ENCODE measurements at regions not wholly inside any gene's neighbourhood (a gene's known extent, or its start where the extent isn't known, plus 50 kb on each side); places are given as distances from the start of the nearest gene placed in this dataset.
A peak's percentile ranks its signal among the peaks of the same experiment; 100 is the strongest.

GRCh38 chr5:109950634-109951033, 260.9 kb downstream of the MAN2A1 start:
- TF ChIP-seq CTCF (IDR thresholded peaks at IDR 0.05; ENCODE audit: unreplicated experiment): no peak
- Mint-ChIP-seq H3K27me3 (no peaks in the 10 kb centered on the region), H3K27ac (no peak overlapping the region), H3K4me3 (ENCODE audit: low read depth) (no peak overlapping the region), H3K36me3 (ENCODE audit: insufficient read depth) (no peaks in the 10 kb centered on the region), H3K4me1 (ENCODE audit: low read depth) (peaks cover 3% of the 10 kb centered on the region), H3K9me3 (ENCODE audit: low read depth) (no peaks in the 10 kb centered on the region)
- DNase-seq (ENCODE audit: low spot score, unreplicated experiment): no peak

- Mint-ChIP-seq H3K9me3 (ENCODE audit: low read depth) (no peaks in the 10 kb centered on the region), H3K36me3 (ENCODE audit: insufficient read depth) (no peaks in the 10 kb centered on the region), H3K4me1 (ENCODE audit: low read depth) (peaks cover 3% of the 10 kb centered on the region), H3K27ac (no peak overlapping the region), H3K27me3 (no peaks in the 10 kb centered on the region), H3K4me3 (ENCODE audit: low read depth) (no peak overlapping the region)
- no peak for DNase-seq (ENCODE audit: low spot score, unreplicated experiment)
- no peak for TF ChIP-seq CTCF (IDR thresholded peaks at IDR 0.05; ENCODE audit: unreplicated experiment)
These were observed 261.6 kb downstream of the MAN2A1 start for GRCh38 chr5:109951348-109951747.

GRCh38 chr5:109951758-109952157, 262.0 kb downstream of the MAN2A1 start:
- TF ChIP-seq CTCF (IDR thresholded peaks at IDR 0.05; ENCODE audit: unreplicated experiment): no peak
- peaks cover 3% of the 10 kb centered on the region for H3K4me1 Mint-ChIP-seq (ENCODE audit: low read depth)
- H3K4me3 Mint-ChIP-seq (ENCODE audit: low read depth): no peak overlapping the region
- H3K27ac Mint-ChIP-seq: no peak overlapping the region
- H3K9me3 Mint-ChIP-seq (ENCODE audit: low read depth): no peaks in the 10 kb centered on the region
- H3K27me3 Mint-ChIP-seq: no peaks in the 10 kb centered on the region
- DNase-seq (ENCODE audit: low spot score, unreplicated experiment): no peak
- H3K36me3 Mint-ChIP-seq (ENCODE audit: insufficient read depth): no peaks in the 10 kb centered on the region

GRCh38 chr5:109953761-109954160, 264.0 kb downstream of the MAN2A1 start:
- TF ChIP-seq CTCF (IDR thresholded peaks at IDR 0.05; ENCODE audit: unreplicated experiment): no peak
- H3K4me3 Mint-ChIP-seq (ENCODE audit: low read depth): no peak overlapping the region
- peak overlapping the region; percentile 17 for H3K27ac Mint-ChIP-seq
- no peaks in the 10 kb centered on the region for H3K36me3 Mint-ChIP-seq (ENCODE audit: insufficient read depth)
- no peak for DNase-seq (ENCODE audit: low spot score, unreplicated experiment)
- no peaks in the 10 kb centered on the region for H3K9me3 Mint-ChIP-seq (ENCODE audit: low read depth)
- H3K27me3 Mint-ChIP-seq: no peaks in the 10 kb centered on the region
- peaks cover 3% of the 10 kb centered on the region for H3K4me1 Mint-ChIP-seq (ENCODE audit: low read depth)

GRCh38 chr5:109956884-109957283, 267.2 kb downstream of the MAN2A1 start:
- H3K27me3 Mint-ChIP-seq: no peaks in the 10 kb centered on the region
- H3K9me3 Mint-ChIP-seq (ENCODE audit: low read depth): no peaks in the 10 kb centered on the region
- peaks cover 3% of the 10 kb centered on the region for H3K4me1 Mint-ChIP-seq (ENCODE audit: low read depth)
- no peak for DNase-seq (ENCODE audit: low spot score, unreplicated experiment)
- no peak overlapping the region for H3K27ac Mint-ChIP-seq
- H3K36me3 Mint-ChIP-seq (ENCODE audit: insufficient read depth): no peaks in the 10 kb centered on the region
- TF ChIP-seq CTCF (IDR thresholded peaks at IDR 0.05; ENCODE audit: unreplicated experiment): no peak
- H3K4me3 Mint-ChIP-seq (ENCODE audit: low read depth): no peak overlapping the region
